Upper lobe of left lung (tissue), 6 donors: ENCODE measurements at regions not wholly inside any gene's neighbourhood (a gene's known extent, or its start where the extent isn't known, plus 50 kb on each side); places are given as distances from the start of the nearest gene placed in this dataset.

Experiments used
- ATAC-seq, 2 donors: fragments of 200-7000 bp; cut with Tn5 transposase; one replicate each; pipeline ENCODE4 v1.9.1; 2022; ENCODE audit warnings: mild to moderate bottlenecking in 2 of 2, moderate library complexity in 2 of 2; ENCODE audit not compliant: low FRiP score in 2 of 2
- DNase-seq, 2 donors: peaks; one replicate each; pipeline ENCODE4 v3.0.0-alpha.2; 2019 to 2020
- H3K27ac ChIP-seq, 4 donors: fragments of 200-600 bp; sonication (generic); one replicate each; pipeline ENCODE4 v1.5.1; 2016 to 2019
- H3K27me3 ChIP-seq, 4 donors: fragments of 200-600 bp; sonication (generic); one replicate each; pipeline ENCODE4 v1.5.1; 2017 to 2019
- H3K36me3 ChIP-seq, 4 donors: fragments of 200-600 bp; sonication (generic); one replicate each; pipeline ENCODE4 v1.5.1; 2016 to 2019
- H3K4me1 ChIP-seq, 4 donors: fragments of 200-600 bp; sonication (generic); one replicate each; pipeline ENCODE4 v1.5.1; 2018 to 2019
- H3K4me3 ChIP-seq, 4 donors: fragments of 200-600 bp; sonication (generic); one replicate each; pipeline ENCODE4 v1.5.1; 2017 to 2019; ENCODE audit warnings: mild to moderate bottlenecking in 2 of 4, moderate library complexity in 1 of 4
- H3K9me3 ChIP-seq, 4 donors: fragments of 200-600 bp; sonication (generic); one replicate each; pipeline ENCODE4 v1.5.1; 2018 to 2019
- EP300 ChIP-seq, 4 donors: sonication (generic); formaldehyde crosslinking; IDR thresholded peaks; one replicate each; pipeline ENCODE4 v1.5.1; 2017; ENCODE audit warnings: antibody characterized with exemption in 4 of 4, control low read depth in 2 of 4
- POLR2A ChIP-seq, 4 donors: fragments of 450-650 bp; IDR thresholded peaks; one replicate each; pipeline ENCODE4 v1.5.1; 2016 to 2017; ENCODE audit warnings: antibody characterized with exemption in 4 of 4, mild to moderate bottlenecking in 2 of 4
- POLR2AphosphoS5 ChIP-seq, 2 donors: sonication (generic); formaldehyde crosslinking; IDR thresholded peaks; one replicate each; pipeline ENCODE4 v1.5.1; 2017; ENCODE audit warnings: antibody characterized with exemption in 2 of 2
- WGBS, 2 donors: methylation state at CpG; one replicate each; pipeline ENCODE4 v1.1.5; 2017 to 2018; 5-methylcytosine and 5-hydroxymethylcytosine counted together
- TF ChIP-seq, protein P1 (sequence below), 6 experiments: fragments of 450-650 bp in 4 of 6; fragments of 200-600 bp in 2 of 6; sonication (generic) in 2 of 6; IDR thresholded peaks; one replicate each; pipeline ENCODE4 v1.5.1; 2016 to 2019; ENCODE audit warnings: antibody characterized with exemption in 6 of 6
- donor health status: DM: no; HTN: no; CAD: no; lungs with moderate emphysema.
- donor health status: DM: no; HTN: yes; CAD: no; lungs with severe emphysema.

DNA sequence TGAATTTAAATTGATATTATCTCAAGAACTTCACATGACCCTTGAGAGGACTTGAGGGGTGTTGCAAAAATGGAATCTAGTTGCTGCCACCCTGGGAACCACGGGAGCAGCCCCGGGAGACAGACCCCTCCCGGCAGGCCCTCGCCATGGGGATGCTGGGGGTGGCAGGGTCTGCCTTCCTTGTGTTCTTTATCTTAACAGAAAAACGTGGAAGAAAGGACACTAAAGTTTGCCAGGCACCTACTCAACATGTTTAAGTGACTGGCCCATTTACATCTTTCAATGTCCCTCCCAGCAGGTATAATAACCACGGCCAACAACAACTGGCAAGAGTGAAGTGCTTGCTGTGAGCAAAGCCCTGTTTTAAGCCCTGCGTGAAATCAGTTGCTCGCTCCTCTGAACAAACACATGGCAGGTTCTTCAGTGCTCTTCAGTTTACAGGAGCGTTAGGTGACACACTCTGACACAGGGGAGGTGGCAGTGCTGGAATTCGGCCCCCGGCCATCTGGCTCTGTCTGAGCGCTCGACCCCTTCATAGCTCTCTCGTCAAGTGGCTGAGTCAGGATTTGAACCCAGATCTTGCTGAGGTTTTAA, 112.5 kb downstream of the ASB7 start:
- DNase-seq (peak in 1 of 2 donors; percentile 59), ATAC-seq (no peak)
- peak overlapping the region in 3 of 4 donors; percentile 47 to 65 (median 60) for H3K27ac ChIP-seq
- H3K4me1 ChIP-seq = peaks cover 9 to 39% (median 29%) of the 10 kb centered on the region in 4 donors
- no peak for TF ChIP-seq POLR2AphosphoS5 (IDR thresholded peaks at IDR 0.05)
- no peak for TF ChIP-seq POLR2A (IDR thresholded peaks at IDR 0.05)
- TF ChIP-seq EP300 (IDR thresholded peaks at IDR 0.05) = no peak
- TF ChIP-seq, protein P1, sequence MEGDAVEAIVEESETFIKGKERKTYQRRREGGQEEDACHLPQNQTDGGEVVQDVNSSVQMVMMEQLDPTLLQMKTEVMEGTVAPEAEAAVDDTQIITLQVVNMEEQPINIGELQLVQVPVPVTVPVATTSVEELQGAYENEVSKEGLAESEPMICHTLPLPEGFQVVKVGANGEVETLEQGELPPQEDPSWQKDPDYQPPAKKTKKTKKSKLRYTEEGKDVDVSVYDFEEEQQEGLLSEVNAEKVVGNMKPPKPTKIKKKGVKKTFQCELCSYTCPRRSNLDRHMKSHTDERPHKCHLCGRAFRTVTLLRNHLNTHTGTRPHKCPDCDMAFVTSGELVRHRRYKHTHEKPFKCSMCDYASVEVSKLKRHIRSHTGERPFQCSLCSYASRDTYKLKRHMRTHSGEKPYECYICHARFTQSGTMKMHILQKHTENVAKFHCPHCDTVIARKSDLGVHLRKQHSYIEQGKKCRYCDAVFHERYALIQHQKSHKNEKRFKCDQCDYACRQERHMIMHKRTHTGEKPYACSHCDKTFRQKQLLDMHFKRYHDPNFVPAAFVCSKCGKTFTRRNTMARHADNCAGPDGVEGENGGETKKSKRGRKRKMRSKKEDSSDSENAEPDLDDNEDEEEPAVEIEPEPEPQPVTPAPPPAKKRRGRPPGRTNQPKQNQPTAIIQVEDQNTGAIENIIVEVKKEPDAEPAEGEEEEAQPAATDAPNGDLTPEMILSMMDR (IDR thresholded peaks at IDR 0.05) = no peak
- no peaks in the 10 kb centered on the region for H3K9me3 ChIP-seq
- H3K27me3 ChIP-seq = no peaks in the 10 kb centered on the region
- no peak overlapping the region for H3K4me3 ChIP-seq
- WGBS, 2 donors = 55 to 58% methylated on average over 9 to 14 of the region's 14 CpGs
- H3K36me3 ChIP-seq = no peaks in the 10 kb centered on the region

DNA sequence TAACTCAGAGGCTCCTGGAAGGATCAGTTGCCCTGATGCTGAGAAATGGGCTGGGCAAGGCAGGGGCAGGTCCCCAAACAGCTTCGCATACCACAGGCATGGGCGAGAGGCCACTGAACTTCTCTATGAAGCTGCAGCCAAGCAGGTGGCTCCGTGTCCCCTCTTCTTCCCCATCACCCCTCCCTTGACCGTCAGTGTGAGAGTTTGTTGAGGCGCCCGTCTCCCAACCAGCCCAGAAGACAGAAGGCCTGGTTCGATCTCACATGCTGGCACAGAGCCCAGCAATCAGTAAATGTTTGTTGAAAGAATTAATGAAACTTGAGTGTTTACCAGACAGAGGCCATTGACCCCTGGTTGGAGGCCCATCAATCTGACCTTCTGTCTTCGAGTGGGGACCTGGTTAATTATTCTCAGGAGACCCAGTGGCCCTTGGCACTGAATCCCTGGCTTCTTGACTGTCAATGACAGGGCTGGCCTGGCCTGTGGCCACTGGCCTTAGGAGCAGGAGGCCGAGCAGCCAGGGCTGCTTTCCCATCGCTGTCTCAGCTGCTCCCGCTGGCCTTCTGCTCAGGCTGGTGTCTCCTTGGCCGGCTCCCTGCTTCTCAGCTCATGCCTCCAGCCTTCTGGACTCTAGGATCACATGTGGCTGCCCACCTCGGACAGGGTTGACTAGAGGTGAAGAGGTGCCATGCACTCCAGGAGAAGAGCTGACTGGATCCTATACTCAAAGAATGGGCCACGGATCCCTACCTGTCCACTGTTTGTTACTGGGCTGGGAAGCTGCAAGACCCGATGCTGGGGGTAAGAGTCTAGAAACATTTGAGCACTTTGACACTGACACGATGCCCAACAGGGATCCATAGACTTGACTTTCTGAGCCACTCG, 113.4 kb downstream of the ASB7 start:
- peak in 1 of 2 donors; percentile 80 for DNase-seq
- H3K4me3 ChIP-seq = no peak overlapping the region
- no peaks in the 10 kb centered on the region for H3K9me3 ChIP-seq
- peak; percentile 19 to 80 for ATAC-seq
- H3K27me3 ChIP-seq = no peaks in the 10 kb centered on the region
- H3K27ac ChIP-seq = peak overlapping the region; percentile 34 to 65 (median 54)
- WGBS, 2 donors = 40 to 54% methylated on average over 8 to 17 of the region's 17 CpGs
- no peaks in the 10 kb centered on the region for H3K36me3 ChIP-seq
- TF ChIP-seq, protein P1 (IDR thresholded peaks at IDR 0.05) = no peak
- TF ChIP-seq EP300 (IDR thresholded peaks at IDR 0.05) = peak in 1 of 4 donors; percentile 25
- peak in 1 of 2 donors; percentile 45 for TF ChIP-seq POLR2AphosphoS5 (IDR thresholded peaks at IDR 0.05)
- no peak for TF ChIP-seq POLR2A (IDR thresholded peaks at IDR 0.05)
- peaks cover 13 to 42% (median 29%) of the 10 kb centered on the region in 4 donors for H3K4me1 ChIP-seq

DNA sequence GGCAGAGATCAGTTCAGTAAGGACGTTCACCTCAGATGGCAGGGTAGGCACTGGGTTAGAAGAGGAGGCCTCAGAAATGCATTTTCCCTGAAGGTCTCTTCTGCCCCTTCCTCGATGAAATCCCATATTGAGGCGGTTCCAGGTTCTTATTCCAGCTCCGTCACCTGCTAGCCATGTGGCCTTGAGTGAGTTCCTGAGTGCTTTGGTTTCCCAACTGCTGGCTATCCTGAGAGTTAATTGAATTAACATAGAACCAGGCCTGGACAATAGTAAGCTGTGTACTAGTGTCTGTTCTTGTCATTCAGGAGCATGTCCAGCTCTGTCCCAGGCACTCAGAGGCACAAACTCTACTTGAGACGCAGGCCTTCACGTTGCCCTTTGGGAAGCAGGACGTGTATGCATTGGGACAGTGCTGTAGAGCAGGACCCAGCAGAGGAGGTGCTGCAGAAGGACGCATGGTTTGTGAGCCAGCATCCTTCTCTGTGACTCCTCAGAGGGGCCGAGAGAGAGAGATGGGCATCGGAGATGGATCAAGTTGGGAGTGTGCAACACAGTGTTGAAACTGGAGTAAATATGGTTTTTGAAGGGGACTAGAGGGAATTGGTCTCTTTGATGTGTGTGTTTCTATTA, 114.2 kb downstream of the ASB7 start:
- H3K4me1 ChIP-seq = peaks cover 15 to 47% (median 34%) of the 10 kb centered on the region in 4 donors
- peak in 1 of 2 donors; percentile 44 for DNase-seq
- TF ChIP-seq POLR2A (IDR thresholded peaks at IDR 0.05) (no peak), EP300 (IDR thresholded peaks at IDR 0.05) (no peak), POLR2AphosphoS5 (IDR thresholded peaks at IDR 0.05) (no peak)
- TF ChIP-seq, protein P1 (IDR thresholded peaks at IDR 0.05) = no peak

DNA sequence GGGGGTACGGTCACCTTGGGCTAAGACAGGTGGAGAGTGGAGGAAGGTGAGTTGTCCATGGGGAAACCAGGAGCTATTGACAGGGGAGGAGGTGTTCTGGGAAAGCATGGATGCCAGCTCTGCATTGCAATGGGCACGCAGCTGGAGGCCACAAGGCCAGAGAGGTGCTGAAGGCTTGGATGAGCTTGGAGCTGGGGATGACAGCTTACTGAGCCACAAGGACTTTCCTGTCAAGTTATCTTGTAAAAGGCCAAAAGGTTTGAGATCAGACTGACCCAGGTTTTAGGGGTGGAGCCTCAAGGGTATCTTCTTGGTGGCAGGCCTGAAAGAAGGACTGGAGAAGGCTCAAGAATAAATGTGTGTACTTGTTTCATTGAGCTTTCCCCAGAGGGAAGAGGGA, 115.2 kb downstream of the ASB7 start:
- peaks cover 23 to 55% (median 35%) of the 10 kb centered on the region in 4 donors for H3K4me1 ChIP-seq
- ATAC-seq (no peak), DNase-seq (no peak)
- 67 to 93% methylated on average over 2 of the region's 2 CpGs for WGBS, 2 donors
- no peaks in the 10 kb centered on the region for H3K27me3 ChIP-seq
- TF ChIP-seq EP300 (IDR thresholded peaks at IDR 0.05) (no peak), POLR2AphosphoS5 (IDR thresholded peaks at IDR 0.05) (no peak), POLR2A (IDR thresholded peaks at IDR 0.05) (no peak)
- TF ChIP-seq, protein P1 (IDR thresholded peaks at IDR 0.05) = no peak
- H3K27ac ChIP-seq = no peak overlapping the region
- H3K4me3 ChIP-seq = no peak overlapping the region
- H3K9me3 ChIP-seq = no peaks in the 10 kb centered on the region
- no peaks in the 10 kb centered on the region for H3K36me3 ChIP-seq

More for the DNA sequence above, 114.2 kb downstream of the ASB7 start:
- WGBS, 2 donors = 83 to 89% methylated on average over 10 of the region's 10 CpGs
- ATAC-seq = no peak
- no peak overlapping the region for H3K4me3 ChIP-seq
- H3K36me3 ChIP-seq = no peaks in the 10 kb centered on the region
- H3K9me3 ChIP-seq = no peaks in the 10 kb centered on the region
- H3K27ac ChIP-seq = peak overlapping the region in 1 of 4 donors; percentile 65
- H3K27me3 ChIP-seq = no peaks in the 10 kb centered on the region
